ENCODE measurements at regions not wholly inside any gene's neighbourhood (a gene's known extent, or its start where the extent isn't known, plus 50 kb on each side); places are given as distances from the start of the nearest gene placed in this dataset.
"Not testable (repeated sequence)": the region's sequence is repeated elsewhere in the genome, so short reads cannot be mapped to it uniquely, and the experiment has no call there.

DNA sequence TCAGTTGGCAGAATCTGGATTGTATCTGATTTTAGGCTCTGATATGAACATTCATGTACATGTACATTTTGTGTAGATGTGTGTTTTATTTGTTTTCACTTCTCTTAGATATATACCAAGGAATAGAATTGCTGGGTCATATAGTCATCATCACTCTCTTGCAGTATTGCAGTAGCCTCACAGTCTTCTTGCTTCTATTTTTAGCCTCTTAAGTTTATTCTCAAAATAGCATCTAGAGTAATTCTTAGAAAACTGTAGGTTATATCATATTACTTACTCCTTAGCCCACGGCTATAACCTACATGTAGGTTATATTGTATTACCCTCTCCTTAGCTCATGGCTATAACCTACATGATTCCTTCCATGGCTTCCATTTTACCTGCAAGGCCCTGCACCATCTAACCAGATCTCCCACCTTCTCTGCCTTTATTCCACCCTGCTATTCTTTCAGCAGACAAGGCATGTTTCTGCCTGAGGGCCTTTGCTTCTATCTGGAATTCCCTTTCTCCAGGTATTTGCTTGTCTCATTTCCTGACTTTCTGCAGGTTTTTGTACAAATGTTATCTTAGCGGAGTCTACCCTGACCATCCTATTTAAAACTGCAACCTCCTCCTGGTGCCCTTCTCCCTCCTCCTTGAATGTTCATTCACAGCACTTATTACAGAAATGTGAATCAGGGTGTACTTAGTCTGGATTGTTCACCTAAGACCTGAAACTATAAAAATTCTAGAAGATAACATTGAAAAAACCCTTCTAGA lies 109.0 kb upstream of the ETV3 start:
- no peak for DNase-seq

GRCh38 chr1:157245823-157246222 lies 107.6 kb upstream of the ETV3 start:
- no peak for DNase-seq

DNA sequence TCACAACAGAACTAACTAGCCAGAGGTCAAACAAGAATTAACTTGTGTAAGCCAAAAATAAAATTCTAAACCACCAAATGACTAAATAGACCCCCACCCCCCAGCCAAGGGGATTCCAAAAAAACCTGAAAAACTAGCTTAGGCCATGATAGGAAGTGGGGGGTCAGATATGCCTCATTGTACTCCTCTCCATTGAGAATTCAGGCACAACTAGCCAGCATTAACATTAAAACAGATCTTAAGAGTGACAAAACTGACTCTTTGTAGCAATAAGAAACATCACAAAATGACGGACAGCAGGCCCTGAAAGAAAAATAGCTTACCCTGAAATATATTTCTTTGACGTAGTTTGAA lies 103.0 kb upstream of the ETV3 start:
- DNase-seq: no peak

- DNase-seq: no peak
Observed at GRCh38 chr1:157240495-157241184, 102.4 kb upstream of the ETV3 start.

DNA sequence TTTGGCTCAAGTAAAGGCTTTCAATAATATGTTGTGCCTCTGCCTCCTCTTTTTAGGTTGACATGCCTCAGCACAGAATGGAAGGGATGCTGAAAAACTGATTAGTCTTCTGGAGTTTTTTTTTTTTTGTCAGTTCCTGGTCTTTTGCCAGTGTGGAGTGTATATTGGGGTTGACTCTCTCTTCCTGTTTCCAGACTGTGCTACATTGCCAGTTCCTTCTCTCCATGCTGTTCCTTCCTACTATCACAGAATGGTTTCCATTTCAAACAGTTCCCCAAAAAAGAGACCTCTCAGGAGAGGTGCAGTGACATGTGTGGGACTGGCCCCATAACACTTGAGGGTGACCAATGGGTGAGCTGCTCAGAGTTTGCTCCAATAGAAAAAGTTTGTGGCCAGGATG lies 101.7 kb upstream of the ETV3 start:
- DNase-seq: no peak

- no peak for DNase-seq
Observed at GRCh38 chr1:157238585-157238984, 100.4 kb upstream of the ETV3 start.

DNA sequence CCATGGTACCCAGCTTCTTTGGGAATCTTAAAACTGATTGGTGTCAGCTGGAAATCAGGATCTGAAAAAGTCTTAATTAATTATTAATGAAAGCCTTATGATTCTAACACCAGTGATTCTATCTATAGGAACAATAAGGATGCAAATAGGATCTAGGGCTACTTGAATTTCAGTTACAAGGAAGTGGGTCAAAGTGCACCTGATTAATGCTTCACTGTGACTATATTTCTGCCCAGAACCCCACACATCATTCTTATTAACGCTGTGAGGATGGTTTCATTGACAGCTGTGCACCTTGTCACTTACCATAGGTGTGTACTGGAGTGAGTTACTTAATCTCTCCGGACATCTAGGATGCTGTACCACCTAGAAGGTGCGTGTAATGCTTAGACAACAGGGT lies 99.8 kb upstream of the ETV3 start:
- DNase-seq: no peak

- no peak for DNase-seq
Observed at GRCh38 chr1:157237522-157237921, 99.3 kb upstream of the ETV3 start.

DNA sequence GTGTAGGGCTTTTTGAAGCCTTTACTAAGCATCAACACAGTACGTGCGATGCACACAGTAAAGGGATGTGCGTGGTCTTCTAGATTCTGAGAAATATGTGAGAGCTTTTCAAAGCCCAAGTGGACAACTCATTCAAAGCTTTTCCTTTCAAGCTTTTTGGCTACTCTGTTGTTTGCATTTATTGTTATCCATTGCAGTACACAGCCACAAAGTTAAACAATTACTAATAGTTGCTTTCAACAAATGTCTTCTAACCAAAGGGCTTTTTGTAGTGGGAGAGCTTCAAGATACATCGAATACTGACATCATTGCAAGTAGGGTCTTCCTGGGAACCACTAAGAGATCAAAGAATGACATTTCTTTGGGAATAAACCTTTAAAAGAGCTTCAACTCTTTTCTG lies 97.9 kb upstream of the ETV3 start:
- no peak for DNase-seq

DNA sequence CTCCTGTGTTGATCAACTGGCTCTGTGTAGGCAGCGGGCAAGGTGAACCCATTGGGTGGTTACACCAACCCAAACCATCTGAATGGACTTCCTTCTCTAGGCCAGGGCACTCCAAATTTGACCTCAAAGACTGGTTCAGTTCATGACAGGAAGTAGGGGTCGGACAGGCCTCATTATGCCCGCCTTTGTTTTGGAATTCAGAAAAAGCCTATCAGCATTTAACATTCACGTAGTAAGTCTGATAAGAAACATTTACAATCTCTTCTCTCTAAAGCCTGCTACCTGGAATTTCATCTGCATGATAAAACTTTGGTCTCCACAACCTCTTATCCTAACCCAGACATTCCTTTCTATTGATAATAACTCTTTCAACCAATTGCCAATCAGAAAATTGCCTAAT lies 97.1 kb upstream of the ETV3 start:
- no peak for DNase-seq

DNA sequence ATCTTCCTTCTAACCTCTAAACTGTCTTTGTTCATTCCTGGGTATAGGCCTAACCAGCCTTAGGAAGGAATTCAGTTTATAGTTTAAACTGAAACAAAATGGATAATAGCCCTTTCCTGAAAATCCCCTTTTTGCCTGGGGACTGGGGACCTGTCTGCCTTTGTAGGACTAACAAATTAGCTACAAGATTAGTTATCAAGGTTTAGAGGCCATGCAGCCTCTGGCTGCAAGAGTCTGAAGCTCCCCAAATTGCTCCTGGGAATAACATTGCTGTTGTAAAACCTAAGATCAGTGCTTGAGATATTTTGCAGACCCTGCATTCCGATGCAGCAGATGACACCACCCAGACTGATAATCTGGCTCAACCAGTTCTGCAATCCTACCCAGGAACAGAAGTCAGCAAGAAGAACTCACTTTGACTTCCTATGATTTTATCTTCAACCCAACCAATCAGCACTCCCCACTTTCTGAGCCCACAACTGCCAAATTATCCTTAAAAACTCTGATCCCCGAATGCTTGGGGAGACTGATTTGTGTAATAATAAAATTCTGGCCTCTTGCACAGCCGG lies 96.6 kb upstream of the ETV3 start:
- DNase-seq: no peak

DNA sequence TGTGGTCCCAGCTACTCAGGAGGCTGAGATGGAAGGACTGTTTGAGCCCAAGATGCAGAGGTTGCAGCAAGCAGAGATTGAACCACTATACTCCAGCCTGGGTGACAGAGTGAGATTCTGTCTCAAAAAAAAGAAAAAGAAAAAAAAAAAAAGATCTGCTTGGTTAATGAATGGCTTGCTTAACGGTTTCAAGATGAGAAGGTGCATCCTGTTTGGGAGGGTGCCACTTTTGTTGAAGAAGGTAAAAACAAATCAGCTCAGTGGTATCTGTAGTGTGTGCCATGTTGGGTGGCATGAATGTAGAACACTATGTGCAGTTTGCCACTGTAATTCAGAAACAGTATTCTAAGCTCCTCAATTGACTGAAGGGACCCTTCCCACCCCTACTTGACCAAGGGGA lies 94.9 kb upstream of the ETV3 start:
- no peak for DNase-seq

- DNase-seq: no peak
Observed at GRCh38 chr1:157231846-157232525, 93.8 kb upstream of the ETV3 start.

- DNase-seq: no peak
Observed at GRCh38 chr1:157230500-157230899, 92.3 kb upstream of the ETV3 start.

- DNase-seq: no peak
Observed at GRCh38 chr1:157227700-157228099, 89.5 kb upstream of the ETV3 start.

DNA sequence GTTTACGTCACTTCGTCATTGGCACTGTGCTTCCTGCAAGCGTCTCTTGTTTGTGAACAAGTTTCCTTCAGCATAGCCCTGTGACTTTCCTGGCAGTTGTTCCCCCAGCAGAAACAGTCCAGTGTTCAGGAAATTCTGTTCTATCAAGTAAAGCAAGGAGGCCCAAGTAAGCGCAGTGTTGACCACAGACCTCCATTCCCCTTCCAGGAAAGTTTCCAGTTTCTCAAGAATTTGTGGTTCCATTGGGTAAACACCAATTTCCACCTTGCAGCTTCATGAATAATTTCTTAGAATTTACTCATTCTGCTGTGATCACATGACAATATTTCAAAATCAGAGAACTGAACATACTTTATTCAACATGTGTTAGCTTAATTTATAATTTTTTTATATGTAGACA lies 88.5 kb upstream of the ETV3 start:
- no peak for DNase-seq

GRCh38 chr1:157219600-157219999 lies 81.4 kb upstream of the ETV3 start:
- DNase-seq: no peak

DNA sequence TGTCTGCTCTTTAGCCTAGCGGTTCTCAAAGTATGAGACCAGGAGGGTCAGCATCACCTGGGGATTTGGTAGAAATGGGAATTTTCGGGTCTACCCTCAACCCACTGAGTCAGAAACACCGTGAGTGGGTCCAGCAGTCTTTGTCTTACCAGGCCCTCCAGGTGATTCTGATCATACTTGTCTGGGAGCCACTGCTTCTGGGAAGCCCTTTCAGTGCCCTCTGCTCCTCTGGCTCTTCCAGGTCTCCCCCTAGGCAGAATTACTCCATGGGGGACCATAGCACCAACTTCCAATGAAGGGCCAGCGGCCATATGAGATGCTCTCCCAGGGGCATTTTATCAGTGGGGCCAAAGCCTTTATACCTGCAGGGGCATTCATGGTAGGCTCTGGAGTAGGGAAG lies 81.0 kb upstream of the ETV3 start:
- DNase-seq: no peak

- DNase-seq: no peak
Observed at GRCh38 chr1:157218671-157219070, 80.5 kb upstream of the ETV3 start.

DNA sequence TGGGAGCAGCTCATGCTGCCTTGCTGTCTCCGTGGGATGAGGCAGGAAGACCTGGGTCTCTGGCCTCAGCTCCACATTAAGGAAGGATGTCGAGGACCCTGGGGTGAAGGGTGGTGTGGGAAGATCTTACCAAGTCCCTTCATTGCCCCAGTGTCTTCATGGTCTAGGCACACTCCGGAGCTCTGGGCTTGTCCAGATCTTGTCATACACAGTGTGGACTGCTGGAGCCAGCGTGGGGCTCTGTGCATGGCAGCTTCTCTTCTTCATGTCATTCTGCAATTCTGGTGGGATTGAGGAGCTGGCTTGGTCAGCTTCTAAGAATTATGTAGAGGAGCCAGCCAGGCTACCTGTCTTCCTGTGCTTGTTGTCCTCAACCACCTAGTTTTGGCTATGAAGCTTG lies 79.3 kb upstream of the ETV3 start:
- DNase-seq: no peak

GRCh38 chr1:157213836-157214235 lies 75.6 kb upstream of the ETV3 start:
- DNase-seq: no peak

DNA sequence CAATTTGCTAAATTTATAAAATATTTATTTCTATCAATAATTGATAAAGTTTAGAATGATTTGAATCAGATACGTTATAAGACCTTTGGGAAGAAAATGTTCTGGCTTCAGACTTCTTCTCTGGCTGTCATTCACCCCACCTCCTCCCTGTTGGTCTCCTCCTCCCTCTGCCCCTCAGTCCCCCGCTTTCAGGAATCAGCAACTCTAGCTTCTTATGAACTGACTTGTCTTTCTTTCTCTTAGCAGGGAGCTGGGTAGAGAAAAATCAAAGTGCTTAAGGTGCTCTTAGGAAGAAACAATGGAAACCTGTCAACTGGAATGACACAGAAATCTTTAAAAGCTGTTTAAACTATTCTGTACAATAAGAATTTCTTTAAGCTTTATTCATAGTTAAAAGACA lies 71.3 kb upstream of the ETV3 start:
- no peak for DNase-seq

DNA sequence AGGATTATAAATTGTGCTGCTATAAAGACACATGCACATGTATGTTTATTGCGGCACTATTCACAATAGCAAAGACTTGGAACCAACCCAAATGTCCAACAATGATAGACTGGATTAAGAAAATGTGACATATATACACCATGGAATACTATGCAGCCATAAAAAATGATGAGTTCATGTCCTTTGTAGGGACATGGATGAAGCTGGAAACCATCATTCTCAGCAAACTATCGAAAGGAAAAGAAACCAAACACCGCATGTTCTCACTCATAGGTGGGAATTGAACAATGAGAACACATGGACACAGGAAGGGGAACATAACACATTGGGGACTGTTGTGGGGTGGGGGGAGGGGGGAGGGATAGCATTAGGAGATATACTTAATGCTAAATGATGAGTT lies 67.8 kb upstream of the ETV3 start:
- DNase-seq: not testable (repeated sequence)

GRCh38 chr1:157203166-157203565 lies 65.0 kb upstream of the ETV3 start:
- DNase-seq: no peak
